K562 (cell line): ENCODE measurements at regions not wholly inside any gene's neighbourhood (a gene's known extent, or its start where the extent isn't known, plus 50 kb on each side); places are given as distances from the start of the nearest gene placed in this dataset.
"Not testable (repeated sequence)": the region's sequence is repeated elsewhere in the genome, so short reads cannot be mapped to it uniquely, and the experiment has no call there.

Source experiments
- ATAC-seq: fragments of 200-7000 bp; cut with Tn5 transposase; 3 replicates; pipeline ENCODE4 v1.9.1; 2020; ENCODE audit warnings: moderate library complexity
- BruUV-seq: library from RNA; stranded (reverse); fragments of 400-500 nt; replicated peaks from 2 replicates; lab custom pipeline; 2021; lab: Mats Ljungman, UMichigan
- CTCF ChIA-PET: fragments of 300-600 bp; formaldehyde crosslinking; extraction: SDS; loops from one replicate; lab custom pipeline; 2021; ENCODE audit warnings: low intra/inter-chr PET ratio; lab: Yijun Ruan, JAX
- POLR2A ChIA-PET: fragments of 300-600, 350-650 bp; sonication (Branson Sonifier 250); formaldehyde crosslinking; extraction: SDS; loops from one replicate; lab custom pipeline; 2021; ENCODE audit warnings: antibody characterized with exemption, inconsistent platforms; lab: Yijun Ruan, JAX
- DNase-seq, 4 experiments: peaks; one replicate each; pipeline versions ENCODE4 v3.0.0 to v3.0.0-alpha.2; 2011 to 2018; ENCODE audit warnings: low spot score in 3 of 4, mixed read lengths in 3 of 4; ENCODE audit errors: extremely low read depth in 1 of 4
- FAIRE-seq: peaks from 2 replicates; lab custom pipeline; 2011; peaks lifted over from hg19 to GRCh38; lab: Jason Lieb, UNC
- H2AFZ ChIP-seq: 2 replicates; pipeline ENCODE4 v1.6.0; 2011; ENCODE audit warnings: low read depth, low read length, control low read depth, inconsistent platforms
- H3K27ac ChIP-seq: fragments of 200-600 bp; 3 replicates; pipeline ENCODE4 v1.8.0; 2011; ENCODE audit warnings: low read depth, mild to moderate bottlenecking, control low read depth, inconsistent platforms, low read length, moderate library complexity, mixed read lengths; ENCODE audit errors: extremely low read depth
- H3K27me3 ChIP-seq, 2 experiments: fragments of 300-600 bp in 1 of 2; 2 replicates in 1 of 2; 3 replicates in 1 of 2; pipeline versions ENCODE4 v1.6.0 to v1.8.0; 2011; ENCODE audit warnings: inconsistent platforms in 2 of 2, low read length in 2 of 2, mild to moderate bottlenecking in 1 of 2, mixed read lengths in 1 of 2, moderate library complexity in 1 of 2; ENCODE audit not compliant: control insufficient read depth in 2 of 2, insufficient read depth in 2 of 2
- H3K36me3 ChIP-seq: fragments of 300-600 bp; 3 replicates; pipeline ENCODE4 v1.8.0; 2011; ENCODE audit warnings: mild to moderate bottlenecking, low read length, inconsistent platforms; ENCODE audit not compliant: control insufficient read depth, insufficient read depth
- H3K4me1 ChIP-seq, 2 experiments: fragments of 200-600 bp in 1 of 2; replicated peaks in 1 of 2; 2 replicates in 1 of 2; 3 replicates in 1 of 2; pipeline versions ENCODE4 v1.5.1 to v1.8.0; 2011; ENCODE audit warnings: inconsistent platforms in 2 of 2, low read length in 2 of 2, mild to moderate bottlenecking in 1 of 2, mixed read lengths in 1 of 2, moderate library complexity in 1 of 2; ENCODE audit not compliant: control insufficient read depth in 2 of 2, insufficient read depth in 2 of 2
- H3K4me2 ChIP-seq: 2 replicates; pipeline ENCODE4 v1.6.1; 2011; ENCODE audit warnings: low read length, control low read depth, inconsistent platforms, mixed read lengths; ENCODE audit not compliant: insufficient read depth
- H3K4me3 ChIP-seq: fragments of 200-600 bp; sonication (generic), shearing (Covaris generic); 2 replicates; pipeline ENCODE4 v1.5.1; 2016; ENCODE audit warnings: control low read depth, inconsistent platforms
- H3K79me2 ChIP-seq: fragments of 200-600 bp; 3 replicates; pipeline ENCODE4 v1.8.0; 2011; ENCODE audit warnings: low read length, inconsistent platforms; ENCODE audit not compliant: control insufficient read depth, insufficient read depth
- H3K9ac ChIP-seq, 2 experiments: 2 replicates each; pipeline versions ENCODE4 v1.6.0 to v1.6.1; 2011; ENCODE audit warnings: low read depth in 2 of 2, low read length in 2 of 2, control low read depth in 1 of 2, inconsistent platforms in 1 of 2, mild to moderate bottlenecking in 1 of 2, mixed read lengths in 1 of 2; ENCODE audit not compliant: insufficient read depth in 1 of 2
- H3K9me1 ChIP-seq: one replicate; pipeline ENCODE4 v1.6.0; 2011; ENCODE audit warnings: inconsistent platforms, mild to moderate bottlenecking, low read length, moderate library complexity; ENCODE audit not compliant: control insufficient read depth, insufficient read depth
- H3K9me3 ChIP-seq: replicated peaks from 2 replicates; pipeline ENCODE4 v1.5.1; 2011; ENCODE audit warnings: low read depth, low read length, inconsistent platforms; ENCODE audit not compliant: control insufficient read depth, insufficient read depth
- H4K20me1 ChIP-seq: replicated peaks from 2 replicates; pipeline ENCODE4 v1.6.1; 2011; ENCODE audit warnings: low read length, inconsistent platforms, mixed read lengths; ENCODE audit not compliant: control insufficient read depth, insufficient read depth
- BCOR ChIP-seq: fragments of 450-650 bp; IDR thresholded peaks from 2 replicates; pipeline ENCODE4 v1.6.1; 2016
- FUS ChIP-seq: fragments of 200-400 bp; formaldehyde crosslinking; optimal IDR thresholded peaks from 2 replicates; pipeline ENCODE3; 2017; ENCODE audit warnings: low read depth, low read length
- MTF1 ChIP-seq: fragments of 250-450 bp; sonication (Bioruptor Pico); IDR thresholded peaks from 2 replicates; pipeline ENCODE4 v1.9.0; 2021; ENCODE audit warnings: moderate library complexity, mild to moderate bottlenecking, inconsistent platforms, borderline replicate concordance
- NR2C2 ChIP-seq, 2 experiments: fragments of 200-800 bp in 1 of 2; sonication (Bioruptor generic) in 1 of 2; sonication (generic) in 1 of 2; formaldehyde crosslinking in 1 of 2; IDR thresholded peaks; 2 replicates each; pipeline versions ENCODE4 v1.6.1 to v1.8.0; 2016 to 2022; ENCODE audit warnings: mild to moderate bottlenecking in 1 of 2, missing compliant biosample characterization in 1 of 2, missing genetic modification characterization in 1 of 2, missing genetic modification reagents in 1 of 2
- WGBS: fragments of 100-300 bp; shearing (Covaris generic); methylation state at CpG from one replicate; pipeline ENCODE4 v1.1.6; 2016; ENCODE audit warnings: low coverage, mixed read lengths; ENCODE audit not compliant: insufficient coverage; ENCODE audit errors: missing lambda C conversion rate; 5-methylcytosine and 5-hydroxymethylcytosine counted together
- in situ Hi-C: fragments of 300-500 bp; cut with MboI; formaldehyde crosslinking; loops from 4 replicates; pipeline ENCODE4 v1.15.0; 2018; ENCODE audit warnings: inconsistent platforms, mixed read lengths
- intact Hi-C: fragments of 100-400 bp; cut with micrococcal nuclease; formaldehyde crosslinking; loops from 2 replicates; pipeline ENCODE4 v1.14.2; 2022
- TF ChIP-seq, protein P1 (sequence below): sonication (generic); formaldehyde crosslinking; IDR thresholded peaks from 2 replicates; pipeline ENCODE4 v1.8.0; 2022; ENCODE audit warnings: mild to moderate bottlenecking, missing genetic modification reagents
- TF ChIP-seq, protein P2 (sequence below): fragments of 450-650 bp; IDR thresholded peaks from 2 replicates; pipeline ENCODE4 v1.6.1; 2016; ENCODE audit warnings: low read depth, mild to moderate bottlenecking, moderate library complexity
- TF ChIP-seq, protein P3 (sequence below): fragments of 250-450 bp; sonication (Bioruptor Pico); IDR thresholded peaks from 2 replicates; pipeline ENCODE4 v1.5.0; 2022; ENCODE audit warnings: mild to moderate bottlenecking

DNA sequence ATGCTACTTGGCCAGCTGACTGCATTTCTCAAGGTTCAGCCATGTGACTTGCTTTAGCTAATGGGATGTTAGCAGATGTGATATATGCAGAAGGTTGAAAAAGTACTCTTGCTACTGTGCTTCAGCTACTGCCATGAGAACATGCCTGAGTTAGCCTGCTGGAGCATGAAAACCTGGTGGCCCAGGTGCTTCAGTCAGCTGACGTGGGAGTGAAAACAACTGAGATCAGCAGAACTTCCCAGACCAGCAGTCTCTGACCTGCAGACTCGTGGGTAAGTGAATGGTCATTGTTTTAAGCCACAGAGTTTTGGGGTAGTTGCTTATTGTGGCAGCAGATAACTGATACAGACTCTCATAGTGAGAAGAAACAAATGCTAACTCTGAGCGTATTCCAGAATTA lies 118.6 kb upstream of the GRIN2B start (continued):
- TF ChIP-seq FUS (no peak), MTF1 (no peak), NR2C2 (CRISPR knock-in tag; IDR thresholded peaks at IDR 0.05) (no peak), NR2C2 (tag; IDR thresholded peaks at IDR 0.05) (no peak), BCOR (no peak)
- TF ChIP-seq, protein P1, sequence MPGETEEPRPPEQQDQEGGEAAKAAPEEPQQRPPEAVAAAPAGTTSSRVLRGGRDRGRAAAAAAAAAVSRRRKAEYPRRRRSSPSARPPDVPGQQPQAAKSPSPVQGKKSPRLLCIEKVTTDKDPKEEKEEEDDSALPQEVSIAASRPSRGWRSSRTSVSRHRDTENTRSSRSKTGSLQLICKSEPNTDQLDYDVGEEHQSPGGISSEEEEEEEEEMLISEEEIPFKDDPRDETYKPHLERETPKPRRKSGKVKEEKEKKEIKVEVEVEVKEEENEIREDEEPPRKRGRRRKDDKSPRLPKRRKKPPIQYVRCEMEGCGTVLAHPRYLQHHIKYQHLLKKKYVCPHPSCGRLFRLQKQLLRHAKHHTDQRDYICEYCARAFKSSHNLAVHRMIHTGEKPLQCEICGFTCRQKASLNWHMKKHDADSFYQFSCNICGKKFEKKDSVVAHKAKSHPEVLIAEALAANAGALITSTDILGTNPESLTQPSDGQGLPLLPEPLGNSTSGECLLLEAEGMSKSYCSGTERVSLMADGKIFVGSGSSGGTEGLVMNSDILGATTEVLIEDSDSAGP, result no peak
- TF ChIP-seq, protein P2, sequence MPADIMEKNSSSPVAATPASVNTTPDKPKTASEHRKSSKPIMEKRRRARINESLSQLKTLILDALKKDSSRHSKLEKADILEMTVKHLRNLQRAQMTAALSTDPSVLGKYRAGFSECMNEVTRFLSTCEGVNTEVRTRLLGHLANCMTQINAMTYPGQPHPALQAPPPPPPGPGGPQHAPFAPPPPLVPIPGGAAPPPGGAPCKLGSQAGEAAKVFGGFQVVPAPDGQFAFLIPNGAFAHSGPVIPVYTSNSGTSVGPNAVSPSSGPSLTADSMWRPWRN, result no peak
- TF ChIP-seq, protein P3, sequence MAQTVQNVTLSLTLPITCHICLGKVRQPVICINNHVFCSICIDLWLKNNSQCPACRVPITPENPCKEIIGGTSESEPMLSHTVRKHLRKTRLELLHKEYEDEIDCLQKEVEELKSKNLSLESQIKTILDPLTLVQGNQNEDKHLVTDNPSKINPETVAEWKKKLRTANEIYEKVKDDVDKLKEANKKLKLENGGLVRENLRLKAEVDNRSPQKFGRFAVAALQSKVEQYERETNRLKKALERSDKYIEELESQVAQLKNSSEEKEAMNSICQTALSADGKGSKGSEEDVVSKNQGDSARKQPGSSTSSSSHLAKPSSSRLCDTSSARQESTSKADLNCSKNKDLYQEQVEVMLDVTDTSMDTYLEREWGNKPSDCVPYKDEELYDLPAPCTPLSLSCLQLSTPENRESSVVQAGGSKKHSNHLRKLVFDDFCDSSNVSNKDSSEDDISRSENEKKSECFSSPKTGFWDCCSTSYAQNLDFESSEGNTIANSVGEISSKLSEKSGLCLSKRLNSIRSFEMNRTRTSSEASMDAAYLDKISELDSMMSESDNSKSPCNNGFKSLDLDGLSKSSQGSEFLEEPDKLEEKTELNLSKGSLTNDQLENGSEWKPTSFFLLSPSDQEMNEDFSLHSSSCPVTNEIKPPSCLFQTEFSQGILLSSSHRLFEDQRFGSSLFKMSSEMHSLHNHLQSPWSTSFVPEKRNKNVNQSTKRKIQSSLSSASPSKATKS (CRISPR knock-in tag), result no peak

DNA sequence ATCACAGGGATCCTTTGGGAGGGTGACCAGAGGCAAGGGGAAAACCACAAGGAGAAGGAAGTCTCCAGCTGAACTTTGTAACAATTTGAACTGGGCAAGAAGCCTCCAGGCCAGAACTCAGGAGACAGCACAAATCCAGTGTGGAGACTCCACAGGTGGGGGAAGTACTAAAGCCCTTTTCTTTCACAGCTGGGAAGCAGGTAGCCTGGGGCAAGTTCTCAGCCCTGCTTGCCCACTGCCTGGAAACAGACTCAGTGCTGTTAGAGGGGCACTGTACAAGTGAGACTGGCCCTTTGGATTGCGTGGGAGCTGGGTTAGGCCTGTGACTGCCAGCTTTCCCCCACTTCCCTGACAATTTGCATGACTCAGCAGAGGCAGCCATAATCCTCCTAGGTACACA lies 120.2 kb upstream of the GRIN2B start:
- H3K4me1 ChIP-seq, H3K9me1 ChIP-seq, H3K4me3 ChIP-seq, H3K79me2 ChIP-seq, H3K9me3 ChIP-seq, H2AFZ ChIP-seq, H3K27me3 ChIP-seq, H3K4me2 ChIP-seq, CTCF ChIA-PET, POLR2A ChIA-PET, H3K9ac ChIP-seq, H3K27ac ChIP-seq, DNase-seq, H3K36me3 ChIP-seq, in situ Hi-C loops, ATAC-seq, BruUV-seq, H4K20me1 ChIP-seq, intact Hi-C loops, FAIRE-seq: not testable (repeated sequence)
- no CpG with 5 or more reads among the region's 1 CpG for WGBS
